Thyroid gland (tissue), 4 donors: ENCODE measurements at regions not wholly inside any gene's neighbourhood (a gene's known extent, or its start where the extent isn't known, plus 50 kb on each side); places are given as distances from the start of the nearest gene placed in this dataset.
"Not testable (repeated sequence)": the region's sequence is repeated elsewhere in the genome, so short reads cannot be mapped to it uniquely, and the experiment has no call there.

ENCODE experiments used
- DNase-seq, 2 donors: peaks; one replicate each; pipeline ENCODE4 v3.0.0-alpha.2; 2019
- H3K27ac ChIP-seq, 3 donors: fragments of 200-600 bp; sonication (generic); 1 replicate in 2 of 3; 2 replicates in 1 of 3; pipeline ENCODE4 v1.5.1; 2016 to 2019; ENCODE audit warnings: mild to moderate bottlenecking in 1 of 3, moderate library complexity in 1 of 3
- H3K27me3 ChIP-seq: fragments of 200-600 bp; sonication (generic); one replicate; pipeline ENCODE4 v1.5.1; 2019
- H3K36me3 ChIP-seq, 2 donors: fragments of 200-600 bp; sonication (generic); one replicate each; pipeline ENCODE4 v1.5.1; 2016 to 2019
- H3K4me1 ChIP-seq, 2 donors: fragments of 200-600 bp; sonication (generic); one replicate each; pipeline ENCODE4 v1.5.1; 2017 to 2019
- H3K4me3 ChIP-seq, 3 donors: fragments of 200-600 bp; sonication (generic); replicated peaks in 1 of 3; 1 replicate in 2 of 3; 2 replicates in 1 of 3; pipeline ENCODE4 v1.5.1; 2016; ENCODE audit warnings: mild to moderate bottlenecking in 1 of 3
- H3K9me3 ChIP-seq: fragments of 200-600 bp; sonication (generic); one replicate; pipeline ENCODE4 v1.5.1; 2017
- POLR2A ChIP-seq, 2 donors: fragments of 450-650 bp; IDR thresholded peaks; one replicate each; pipeline ENCODE4 v1.6.1; 2017; ENCODE audit warnings: antibody characterized with exemption in 2 of 2, mild to moderate bottlenecking in 2 of 2, moderate library complexity in 1 of 2
- WGBS, 2 donors: methylation state at CpG; one replicate each; pipeline ENCODE4 v1.1.5; 2017; 5-methylcytosine and 5-hydroxymethylcytosine counted together
- intact Hi-C: fragments of 100-400 bp; cut with DNase I; formaldehyde crosslinking; loops from one replicate; pipeline ENCODE4 v1.15.1; 2023
- TF ChIP-seq, protein P1 (sequence below), 6 experiments: fragments of 200-600 bp in 3 of 6; fragments of 450-650 bp in 3 of 6; sonication (generic) in 3 of 6; IDR thresholded peaks; one replicate each; pipeline ENCODE4 v1.5.1; 2016 to 2019; ENCODE audit warnings: antibody characterized with exemption in 6 of 6, mild to moderate bottlenecking in 2 of 6, inconsistent platforms in 1 of 6, moderate library complexity in 1 of 6

DNA sequence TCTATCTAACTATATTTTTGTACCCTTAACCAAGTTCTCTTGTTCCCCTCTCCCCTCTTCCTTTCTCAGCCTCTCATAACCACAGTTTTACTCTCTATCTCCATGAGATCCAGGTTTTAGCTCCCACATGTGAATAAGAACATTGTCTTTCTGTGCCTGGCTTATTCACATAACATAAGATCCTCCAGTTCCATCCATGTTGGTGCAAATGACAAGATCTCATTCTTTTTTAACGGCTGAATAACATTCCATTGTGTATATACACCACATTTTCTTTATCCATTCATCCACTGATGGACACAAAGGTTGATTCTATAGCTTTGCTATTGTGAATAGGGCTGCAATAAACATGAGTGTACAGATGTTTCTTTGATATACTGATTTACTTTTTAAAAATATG, 83.9 kb upstream of the TMEM178A start:
- H3K27ac ChIP-seq, result no peak overlapping the region
- TF ChIP-seq, protein P1, sequence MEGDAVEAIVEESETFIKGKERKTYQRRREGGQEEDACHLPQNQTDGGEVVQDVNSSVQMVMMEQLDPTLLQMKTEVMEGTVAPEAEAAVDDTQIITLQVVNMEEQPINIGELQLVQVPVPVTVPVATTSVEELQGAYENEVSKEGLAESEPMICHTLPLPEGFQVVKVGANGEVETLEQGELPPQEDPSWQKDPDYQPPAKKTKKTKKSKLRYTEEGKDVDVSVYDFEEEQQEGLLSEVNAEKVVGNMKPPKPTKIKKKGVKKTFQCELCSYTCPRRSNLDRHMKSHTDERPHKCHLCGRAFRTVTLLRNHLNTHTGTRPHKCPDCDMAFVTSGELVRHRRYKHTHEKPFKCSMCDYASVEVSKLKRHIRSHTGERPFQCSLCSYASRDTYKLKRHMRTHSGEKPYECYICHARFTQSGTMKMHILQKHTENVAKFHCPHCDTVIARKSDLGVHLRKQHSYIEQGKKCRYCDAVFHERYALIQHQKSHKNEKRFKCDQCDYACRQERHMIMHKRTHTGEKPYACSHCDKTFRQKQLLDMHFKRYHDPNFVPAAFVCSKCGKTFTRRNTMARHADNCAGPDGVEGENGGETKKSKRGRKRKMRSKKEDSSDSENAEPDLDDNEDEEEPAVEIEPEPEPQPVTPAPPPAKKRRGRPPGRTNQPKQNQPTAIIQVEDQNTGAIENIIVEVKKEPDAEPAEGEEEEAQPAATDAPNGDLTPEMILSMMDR (IDR thresholded peaks at IDR 0.05), result no peak
- TF ChIP-seq POLR2A (IDR thresholded peaks at IDR 0.05), result no peak
- H3K4me1 ChIP-seq, result peaks cover 0 to 4% of the 10 kb centered on the region in 2 donors
- no peaks in the 10 kb centered on the region for H3K27me3 ChIP-seq
- no peaks in the 10 kb centered on the region for H3K36me3 ChIP-seq
- WGBS, 2 donors, result 33 to 85% methylated on average over 1 of the region's 1 CpG
- intact Hi-C loops, result no loop called here
- no peak overlapping the region for H3K4me3 ChIP-seq
- H3K9me3 ChIP-seq, result no peaks in the 10 kb centered on the region
- no peak for DNase-seq

DNA sequence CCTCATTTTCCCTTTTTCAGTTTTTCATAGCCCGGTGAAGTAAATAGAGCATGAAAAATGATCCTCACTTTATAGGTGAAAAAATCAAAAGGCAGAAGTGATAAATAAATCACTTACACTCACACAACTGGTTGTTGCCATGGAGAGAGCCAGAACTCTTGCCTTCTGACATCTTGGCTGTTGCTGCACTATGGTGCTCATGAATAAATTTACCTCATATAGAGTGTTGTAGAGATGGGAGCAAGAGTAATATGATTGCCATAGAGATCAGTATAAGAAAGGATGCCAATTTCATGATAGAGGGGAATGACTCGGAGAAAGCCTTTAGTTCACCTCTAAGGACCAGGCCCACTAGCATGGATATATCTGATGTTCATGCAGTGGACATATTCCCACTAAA, 82.5 kb upstream of the TMEM178A start:
- TF ChIP-seq, protein P1 (IDR thresholded peaks at IDR 0.05), result no peak
- TF ChIP-seq POLR2A (IDR thresholded peaks at IDR 0.05), result no peak
- Histone ChIP-seq H3K27me3 (no peaks in the 10 kb centered on the region), H3K27ac (no peak overlapping the region), H3K36me3 (no peaks in the 10 kb centered on the region), H3K4me3 (no peak overlapping the region), H3K4me1 (peaks cover 0 to 4% of the 10 kb centered on the region in 2 donors), H3K9me3 (no peaks in the 10 kb centered on the region)
- intact Hi-C loops, result no loop called here
- 91 to 97% methylated on average over 2 of the region's 2 CpGs for WGBS, 2 donors
- DNase-seq, result no peak

DNA sequence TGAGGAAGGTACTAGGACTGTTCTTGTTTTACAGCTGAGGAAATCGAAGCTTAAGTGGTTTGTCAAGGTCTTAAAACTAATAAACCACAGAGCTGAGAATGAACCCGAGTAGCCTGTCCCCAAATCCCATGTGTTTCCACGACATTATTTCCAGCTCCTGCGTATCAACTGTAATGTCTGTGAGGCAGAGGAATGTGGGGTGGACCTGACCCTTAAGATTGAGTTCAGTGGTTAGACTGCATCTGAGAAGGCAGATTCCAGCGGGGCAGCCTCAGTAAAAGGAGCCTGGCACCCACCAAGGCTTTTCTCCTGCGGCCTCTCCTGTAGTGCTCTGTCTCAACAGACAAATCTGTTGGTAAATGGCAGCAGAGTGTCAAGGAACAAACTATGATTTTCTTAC, 81.9 kb upstream of the TMEM178A start:
- intact Hi-C loops, result no loop called here
- no peak overlapping the region for H3K4me3 ChIP-seq
- no peaks in the 10 kb centered on the region for H3K9me3 ChIP-seq
- no peak overlapping the region for H3K27ac ChIP-seq
- no peaks in the 10 kb centered on the region for H3K36me3 ChIP-seq
- TF ChIP-seq POLR2A (IDR thresholded peaks at IDR 0.05), result no peak
- TF ChIP-seq, protein P1 (IDR thresholded peaks at IDR 0.05), result no peak
- 54 to 58% methylated on average over 6 of the region's 6 CpGs for WGBS, 2 donors
- no peaks in the 10 kb centered on the region for H3K27me3 ChIP-seq
- peaks cover 0 to 4% of the 10 kb centered on the region in 2 donors for H3K4me1 ChIP-seq
- peak in 1 of 2 donors; percentile 7 for DNase-seq

DNA sequence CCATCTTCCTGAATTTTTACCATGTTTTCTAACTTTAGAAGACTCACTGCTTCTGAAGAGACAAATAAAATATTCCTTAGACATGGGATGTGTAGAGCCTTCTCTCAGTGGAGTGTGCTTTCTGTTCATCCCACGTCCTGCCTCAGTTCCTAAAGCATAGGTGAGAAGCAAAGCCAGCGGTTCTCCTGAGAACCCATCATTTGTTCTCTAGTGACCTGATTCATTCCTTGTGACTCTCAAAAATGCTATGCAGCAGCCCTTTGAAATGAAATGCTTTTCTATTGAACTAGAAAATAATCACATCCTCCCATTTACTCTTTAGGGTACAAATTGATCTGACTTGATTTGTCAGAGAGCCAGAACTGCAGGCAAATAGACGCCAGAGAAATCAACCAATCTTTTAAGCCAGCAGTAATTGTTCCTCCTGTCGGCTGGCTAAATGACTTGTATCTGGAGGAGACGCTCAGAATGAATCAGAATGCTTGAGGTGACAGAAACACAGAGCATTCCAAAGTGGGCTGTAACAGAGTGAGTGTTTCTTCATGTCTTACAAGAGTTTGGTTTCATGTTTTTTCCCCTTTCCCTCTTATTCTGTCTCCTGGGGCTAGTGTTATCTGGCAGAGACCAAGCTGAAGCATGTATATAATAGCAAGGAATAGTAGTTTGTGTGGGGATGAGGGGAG, 81.3 kb upstream of the TMEM178A start:
- 79 to 84% methylated on average over 5 of the region's 5 CpGs for WGBS, 2 donors
- H3K4me3 ChIP-seq, result no peak overlapping the region
- no peak for TF ChIP-seq POLR2A (IDR thresholded peaks at IDR 0.05)
- TF ChIP-seq, protein P1 (IDR thresholded peaks at IDR 0.05), result no peak
- no peaks in the 10 kb centered on the region for H3K27me3 ChIP-seq
- no peak for DNase-seq
- H3K4me1 ChIP-seq, result peaks cover 0 to 4% of the 10 kb centered on the region in 2 donors
- H3K9me3 ChIP-seq, result no peaks in the 10 kb centered on the region
- intact Hi-C loops, result no loop called here
- H3K27ac ChIP-seq, result no peak overlapping the region
- H3K36me3 ChIP-seq, result no peaks in the 10 kb centered on the region

DNA sequence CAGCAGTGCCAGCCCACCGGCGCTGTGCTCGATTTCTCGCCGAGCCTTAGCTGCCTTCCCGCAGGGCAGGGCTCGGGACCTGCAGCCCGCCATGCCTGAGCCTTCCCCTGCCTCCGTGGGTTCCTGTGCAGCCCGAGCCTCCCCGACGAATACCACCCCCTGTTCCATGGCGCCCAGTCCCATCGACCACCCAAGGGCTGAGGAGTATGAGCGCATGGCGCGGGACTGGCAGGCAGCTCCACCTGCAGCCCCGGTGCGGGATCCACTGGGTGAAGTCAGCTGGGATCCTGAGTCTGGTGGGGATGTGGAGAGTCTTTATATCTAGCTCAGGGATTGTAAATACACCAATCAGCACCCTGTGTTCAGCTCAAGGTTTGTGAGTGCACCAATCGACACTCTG, 80.2 kb upstream of the TMEM178A start:
- H3K4me3 ChIP-seq, H3K36me3 ChIP-seq, H3K4me1 ChIP-seq, intact Hi-C loops, H3K27ac ChIP-seq, H3K27me3 ChIP-seq, DNase-seq, H3K9me3 ChIP-seq: not testable (repeated sequence)
- WGBS, 2 donors, result 96% methylated on average over 17 of the region's 20 CpGs; no CpG with 5 or more reads in 1 of the 2 donors
